ENCODE measurements at regions not wholly inside any gene's neighbourhood (a gene's known extent, or its start where the extent isn't known, plus 50 kb on each side); places are given as distances from the start of the nearest gene placed in this dataset.

DNA sequence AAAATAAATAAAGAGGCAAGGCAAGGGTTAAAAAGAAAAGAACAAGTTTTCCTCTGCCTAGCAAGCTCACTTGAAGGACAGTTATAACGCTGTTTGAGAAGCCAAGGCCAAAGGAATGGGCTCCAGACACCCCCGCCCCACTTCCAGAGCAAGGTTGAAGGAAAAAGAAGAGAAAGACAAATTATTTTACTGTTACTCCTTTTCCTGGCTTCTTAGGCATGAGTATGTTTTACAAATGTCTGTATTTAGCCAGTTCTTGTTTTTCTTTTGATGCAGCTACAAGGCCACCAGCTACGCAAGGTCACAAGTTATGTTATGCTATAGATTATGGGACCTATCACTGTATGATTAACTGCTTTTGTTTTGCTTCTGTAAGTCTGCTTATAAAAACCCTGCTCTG lies 94.6 kb downstream of the ZNF22 start:
- TF ChIP-seq CTCF (IDR thresholded peaks at IDR 0.05) = no peak
- TF ChIP-seq POLR2A (IDR thresholded peaks at IDR 0.05) = no peak
